GM04504 (cell line): ENCODE measurements at regions not wholly inside any gene's neighbourhood (a gene's known extent, or its start where the extent isn't known, plus 50 kb on each side); places are given as distances from the start of the nearest gene placed in this dataset.
"Not testable (repeated sequence)": the region's sequence is repeated elsewhere in the genome, so short reads cannot be mapped to it uniquely, and the experiment has no call there.

Experiments used
- DNase-seq: peaks from one replicate; pipeline ENCODE4 v3.0.0-alpha.2; 2012; ENCODE audit warnings: low read depth

GRCh38 chr5:100232736-100233135 lies 302.4 kb upstream of the FAM174A start:
- no peak for DNase-seq

GRCh38 chr5:100188778-100189177 lies 346.4 kb upstream of the FAM174A start:
- no peak for DNase-seq

GRCh38 chr5:100188339-100188738 lies 346.8 kb upstream of the FAM174A start:
- DNase-seq, result no peak

- no peak for DNase-seq
These were observed 349.0 kb upstream of the FAM174A start for GRCh38 chr5:100186181-100186580.

GRCh38 chr5:100182402-100182801 lies 352.8 kb upstream of the FAM174A start:
- no peak for DNase-seq

- DNase-seq, result no peak
These were observed 359.8 kb upstream of the FAM174A start for GRCh38 chr5:100175346-100175745.

- DNase-seq, result no peak
These were observed 369.9 kb upstream of the FAM174A start for GRCh38 chr5:100165309-100165708.

- no peak for DNase-seq
These were observed 373.3 kb upstream of the FAM174A start for GRCh38 chr5:100161868-100162267.

- no peak for DNase-seq
These were observed 378.1 kb upstream of the FAM174A start for GRCh38 chr5:100157066-100157465.

- DNase-seq, result no peak
These were observed 386.9 kb upstream of the FAM174A start for GRCh38 chr5:100148239-100148638.

- DNase-seq, result no peak
These were observed 392.6 kb upstream of the FAM174A start for GRCh38 chr5:100142607-100143006.

- DNase-seq, result no peak
These were observed 404.0 kb upstream of the FAM174A start for GRCh38 chr5:100131161-100131560.

GRCh38 chr5:100130307-100130706 lies 404.9 kb upstream of the FAM174A start:
- no peak for DNase-seq

GRCh38 chr5:100119903-100120302 lies 415.3 kb upstream of the FAM174A start:
- DNase-seq, result no peak

- no peak for DNase-seq
These were observed 424.7 kb upstream of the FAM174A start for GRCh38 chr5:100110497-100110896.

- no peak for DNase-seq
These were observed 426.3 kb upstream of the FAM174A start for GRCh38 chr5:100108883-100109282.

- not testable (repeated sequence) for DNase-seq
These were observed 431.5 kb upstream of the FAM174A start for GRCh38 chr5:100103592-100104119.

GRCh38 chr5:100101466-100101865 lies 433.7 kb upstream of the FAM174A start:
- not testable (repeated sequence) for DNase-seq

GRCh38 chr5:100096328-100096727 lies 438.8 kb upstream of the FAM174A start:
- not testable (repeated sequence) for DNase-seq

GRCh38 chr5:100080703-100081102 lies 454.5 kb upstream of the FAM174A start:
- DNase-seq, result not testable (repeated sequence)

- DNase-seq, result not testable (repeated sequence)
These were observed 456.0 kb upstream of the FAM174A start for GRCh38 chr5:100079163-100079562.

- DNase-seq, result not testable (repeated sequence)
These were observed 469.2 kb upstream of the FAM174A start for GRCh38 chr5:100066020-100066419.

GRCh38 chr5:100043475-100043874 lies 491.7 kb upstream of the FAM174A start:
- no peak for DNase-seq

GRCh38 chr5:100026606-100027005 lies 508.6 kb upstream of the FAM174A start:
- DNase-seq, result no peak

- no peak for DNase-seq
These were observed 511.6 kb upstream of the FAM174A start for GRCh38 chr5:100023536-100023935.
